GM21367 (cell line): ENCODE measurements at regions not wholly inside any gene's neighbourhood (a gene's known extent, or its start where the extent isn't known, plus 50 kb on each side); places are given as distances from the start of the nearest gene placed in this dataset.
"Not testable (repeated sequence)": the region's sequence is repeated elsewhere in the genome, so short reads cannot be mapped to it uniquely, and the experiment has no call there.

Experiments
- ATAC-seq: cut with Tn5 transposase; IDR thresholded peaks from one replicate; pipeline ENCODE4 v1.9.1; 2021; ENCODE audit not compliant: unreplicated experiment

DNA sequence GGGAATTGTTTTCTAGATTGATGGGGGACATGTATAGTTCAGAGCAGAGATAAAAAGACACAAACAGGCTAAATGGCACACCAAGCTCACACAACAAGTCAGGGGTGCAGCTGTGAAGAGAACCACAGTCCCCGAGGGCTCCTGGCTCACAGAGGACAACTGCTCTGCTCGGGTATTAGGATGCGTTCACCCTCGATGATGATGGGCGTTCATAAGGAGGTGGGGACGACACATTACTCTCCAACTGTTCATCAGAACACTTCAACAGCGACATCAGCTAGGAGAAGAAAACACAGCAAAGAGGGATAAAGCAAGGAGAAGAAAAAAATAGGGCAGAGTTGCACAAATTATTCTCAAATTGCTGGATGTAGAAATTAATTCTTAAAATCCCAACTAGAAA, 174.8 kb upstream of the RREB1 start:
- no peak for ATAC-seq

DNA sequence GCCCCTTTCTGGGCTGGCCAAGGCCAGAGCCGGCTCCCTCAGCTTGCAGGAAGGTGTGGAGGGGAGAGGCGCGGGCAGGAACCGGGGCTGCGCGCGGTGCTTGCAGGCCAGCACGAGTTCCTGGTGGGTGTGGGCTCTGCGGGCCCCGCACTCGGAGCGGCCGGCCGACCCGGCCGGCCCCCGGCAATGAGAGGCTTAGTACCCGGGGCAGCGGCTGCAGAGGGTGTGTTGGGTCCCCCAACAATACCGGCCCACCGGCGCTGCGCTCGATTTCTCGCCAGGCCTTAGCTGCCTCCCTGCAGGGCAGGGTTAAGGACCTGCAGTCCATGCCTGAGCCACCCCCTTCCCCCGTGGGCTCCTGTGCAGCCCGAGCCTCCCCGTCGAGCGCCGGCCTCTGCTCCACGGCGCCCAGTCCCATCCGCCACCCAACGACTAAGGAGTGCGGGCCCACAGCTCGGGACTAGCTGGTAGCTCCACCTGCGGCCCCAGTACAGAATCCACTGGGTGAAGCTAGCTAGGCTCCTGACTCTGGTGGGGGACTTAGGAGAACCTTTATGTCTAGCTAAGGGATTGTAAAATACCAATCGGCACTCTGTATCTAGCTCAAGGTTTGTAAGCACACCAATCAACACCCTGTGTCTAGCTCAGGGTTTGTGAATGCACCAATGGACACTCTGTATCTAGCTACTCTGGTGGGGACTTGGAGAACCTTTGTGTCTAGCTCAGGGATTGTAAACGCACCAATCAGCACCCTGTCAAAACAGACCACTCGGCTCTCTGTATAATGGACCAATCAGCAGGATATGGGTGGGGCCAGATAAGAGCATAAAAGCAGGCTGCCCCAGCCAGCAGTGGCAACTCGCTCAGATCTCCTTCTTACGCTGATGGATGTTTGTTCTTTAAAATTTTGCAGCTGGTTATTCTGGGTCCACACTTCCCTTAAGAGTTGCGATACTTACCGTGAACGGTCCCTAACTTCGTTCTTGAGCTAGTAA, 167.4 kb upstream of the RREB1 start:
- ATAC-seq: no peak

DNA sequence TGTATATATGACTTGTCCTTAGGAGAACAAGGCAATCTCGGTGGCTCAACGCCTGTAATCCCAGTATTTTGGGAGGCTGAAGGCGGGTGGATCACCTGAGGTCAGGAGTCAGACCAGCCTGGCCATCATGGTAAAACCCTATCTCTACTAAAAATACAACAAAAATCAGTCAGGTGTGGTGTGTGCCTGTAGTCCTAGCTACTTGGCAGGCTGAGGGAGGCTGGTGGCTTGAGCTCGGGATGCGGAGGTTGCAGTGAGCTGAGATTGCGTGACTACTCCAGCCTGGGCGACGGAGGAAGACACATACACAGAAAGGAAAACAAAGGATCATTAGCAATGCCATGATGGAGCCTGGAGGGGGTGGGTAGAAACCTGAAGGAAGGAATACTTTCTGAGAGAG, 166.6 kb upstream of the RREB1 start:
- no peak for ATAC-seq

DNA sequence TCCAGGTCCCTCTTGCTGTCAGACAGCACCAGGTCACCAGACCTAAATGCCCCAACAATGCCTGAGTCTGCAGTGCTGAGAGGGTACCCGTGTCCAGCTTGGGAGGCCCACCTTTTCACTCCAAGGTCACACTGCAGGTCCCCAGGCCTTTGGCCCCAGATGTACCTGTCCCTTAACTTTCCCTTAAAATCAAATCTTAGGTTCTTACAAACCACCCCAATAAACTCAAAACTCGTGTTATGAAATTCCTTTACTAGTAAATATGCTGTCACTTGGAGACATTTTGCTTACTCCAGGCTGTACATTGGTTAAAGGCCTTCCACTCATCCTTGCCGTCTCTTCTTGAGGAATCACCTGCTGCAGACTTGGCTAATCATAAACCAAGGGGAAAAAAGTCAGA, 165.7 kb upstream of the RREB1 start:
- no peak for ATAC-seq

DNA sequence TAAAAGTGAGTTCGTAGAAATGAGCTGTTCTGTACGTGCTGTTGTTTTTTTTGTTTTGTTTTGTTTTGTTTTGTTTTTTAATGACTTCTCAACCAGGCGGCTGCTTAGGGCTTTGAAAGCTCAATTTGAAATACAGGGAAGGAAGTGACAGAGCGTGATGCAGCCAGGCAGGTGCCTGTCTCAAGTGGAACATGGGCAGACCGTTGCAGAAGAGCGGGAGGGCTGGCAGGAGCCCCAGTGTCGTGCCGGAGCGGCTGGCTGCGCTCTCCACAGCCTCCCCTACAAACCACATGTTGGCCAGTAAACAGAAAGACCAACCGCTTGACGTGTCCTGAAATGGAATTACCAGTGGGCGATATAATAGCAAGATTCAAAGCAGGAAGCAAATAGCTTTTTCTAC, 164.9 kb upstream of the RREB1 start:
- peak; percentile 75 for ATAC-seq

DNA sequence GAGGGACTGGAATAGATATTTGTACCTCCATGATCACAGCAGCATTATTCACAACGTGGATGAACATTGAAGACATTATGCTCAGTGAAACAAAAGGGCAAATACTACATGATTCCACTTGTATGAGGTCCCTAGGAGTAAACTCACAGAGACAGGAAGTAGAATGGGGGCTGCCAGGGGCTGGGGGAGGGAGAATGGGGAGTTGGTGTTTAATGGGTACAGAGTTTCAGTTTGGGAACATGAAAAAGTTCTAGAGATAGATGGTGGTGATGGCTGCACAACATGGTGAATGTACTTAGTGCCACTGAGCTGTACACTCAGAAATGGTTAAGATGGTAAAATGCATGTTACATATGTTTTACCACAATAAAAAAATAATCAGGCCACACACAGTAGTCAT, 164.3 kb upstream of the RREB1 start:
- ATAC-seq: no peak

DNA sequence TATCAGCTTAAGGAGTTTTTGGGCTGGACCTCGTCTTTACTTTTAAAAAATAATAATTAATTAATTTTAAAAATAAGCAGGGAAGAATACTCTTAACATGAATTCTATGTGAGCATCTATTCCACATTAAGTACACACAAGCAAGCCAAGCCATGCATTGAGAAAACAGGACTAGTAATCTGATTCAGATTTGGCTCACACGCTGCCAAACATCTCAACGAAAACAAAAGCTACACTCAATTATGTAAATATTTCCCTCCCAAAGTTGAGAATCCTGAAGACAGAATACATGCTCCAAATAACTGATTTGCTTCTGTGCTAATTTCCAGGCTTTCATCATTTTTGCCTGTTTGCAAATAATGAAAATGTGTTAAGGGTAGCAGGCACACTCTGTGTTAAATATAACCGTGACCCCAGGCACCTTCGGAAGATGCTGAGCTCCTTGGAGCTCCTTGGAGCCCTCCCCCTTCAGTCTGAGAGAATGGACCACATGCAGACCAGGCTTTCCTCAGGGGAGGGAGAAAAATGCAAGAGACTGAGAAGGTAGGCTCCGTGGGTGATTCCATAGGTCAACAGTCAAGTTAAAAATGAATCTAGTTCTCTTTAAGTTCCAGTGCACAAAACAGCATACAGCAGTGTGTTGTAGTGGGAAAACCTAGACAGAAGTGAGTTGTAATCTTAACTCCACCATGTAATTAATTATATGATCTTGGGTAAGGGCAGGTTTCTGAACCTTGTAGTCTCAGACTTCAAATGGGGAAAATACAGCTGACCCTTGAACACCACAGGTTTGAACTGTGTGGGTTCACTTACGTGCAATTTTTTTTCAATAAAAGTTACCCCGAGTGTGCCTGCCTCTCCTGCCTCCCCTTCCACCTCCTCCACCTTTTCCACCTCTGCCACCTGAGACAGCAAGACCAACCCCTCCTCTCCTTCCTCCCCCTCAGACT, 161.3 kb upstream of the RREB1 start:
- ATAC-seq: no peak

DNA sequence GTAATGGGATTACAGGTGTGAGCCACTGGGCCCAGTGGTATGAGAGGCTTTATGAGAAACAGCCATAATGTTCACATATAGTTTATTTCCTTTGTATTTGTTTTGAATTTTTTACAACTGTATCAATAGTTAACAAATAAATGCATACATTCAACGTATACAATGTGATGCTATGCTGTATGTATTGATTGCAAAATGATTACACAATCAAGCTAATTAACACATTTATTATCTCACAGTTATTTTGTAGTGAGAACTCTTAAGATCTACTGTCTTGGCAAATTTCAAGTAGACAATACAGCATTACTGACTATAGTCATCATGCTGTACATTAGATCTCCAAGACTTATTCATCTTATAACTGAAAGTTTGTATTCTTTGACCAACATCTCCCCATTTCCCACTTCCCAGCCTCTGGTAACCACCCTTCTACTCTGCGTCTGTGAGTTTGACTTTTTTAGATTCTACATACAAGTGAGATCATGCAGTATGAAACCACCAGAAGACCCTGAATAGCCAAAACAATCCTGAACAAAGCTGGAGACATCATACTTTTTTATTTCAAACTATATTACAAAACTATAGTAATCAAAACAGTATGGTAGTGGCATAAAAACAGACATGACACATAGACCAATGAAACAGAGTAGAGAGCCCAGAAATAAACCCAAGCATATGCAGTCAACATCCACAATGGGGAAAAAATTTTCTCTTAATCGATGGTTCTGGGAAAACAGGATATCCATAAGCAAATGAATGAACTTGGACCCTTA, 157.2 kb upstream of the RREB1 start:
- ATAC-seq: no peak

DNA sequence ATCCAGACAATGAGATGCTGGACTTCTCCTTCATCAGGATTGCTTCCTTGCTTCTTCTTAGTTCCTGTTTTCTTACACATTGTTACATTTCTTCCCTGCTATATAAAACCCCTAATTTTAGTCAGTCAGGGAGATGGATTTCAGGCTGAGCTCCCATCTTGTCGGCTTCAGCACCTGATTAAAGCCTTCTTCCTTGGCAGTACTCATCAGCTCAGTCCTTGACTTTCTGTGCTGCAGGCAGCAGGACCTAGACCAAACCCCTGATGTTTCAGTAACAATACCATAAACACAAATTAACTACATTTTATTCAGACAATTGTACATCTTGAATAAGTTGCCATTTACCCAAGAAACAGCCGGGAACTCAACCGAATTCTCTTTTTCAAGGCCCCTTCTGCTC, 156.4 kb upstream of the RREB1 start:
- no peak for ATAC-seq

DNA sequence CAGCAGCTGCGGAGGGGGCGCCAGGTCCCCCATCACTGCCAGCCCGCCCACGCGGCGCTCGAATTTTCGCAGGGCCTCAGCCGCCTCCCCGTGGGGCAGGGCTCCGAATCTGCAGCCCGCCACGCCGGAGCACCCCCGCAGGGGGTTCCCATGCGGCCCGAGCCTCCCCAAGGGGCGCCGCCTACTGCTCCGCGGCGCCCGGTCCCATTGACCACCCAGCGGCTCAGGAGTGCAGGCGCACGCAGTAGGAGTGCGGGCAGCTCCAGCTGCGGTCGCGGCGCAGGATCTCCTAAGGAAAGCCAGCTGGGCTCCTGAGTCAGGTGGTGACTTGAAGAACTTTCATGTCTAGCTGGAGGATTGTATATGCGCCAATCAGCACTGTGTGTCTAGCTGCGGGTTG, 155.3 kb upstream of the RREB1 start:
- ATAC-seq: no peak

DNA sequence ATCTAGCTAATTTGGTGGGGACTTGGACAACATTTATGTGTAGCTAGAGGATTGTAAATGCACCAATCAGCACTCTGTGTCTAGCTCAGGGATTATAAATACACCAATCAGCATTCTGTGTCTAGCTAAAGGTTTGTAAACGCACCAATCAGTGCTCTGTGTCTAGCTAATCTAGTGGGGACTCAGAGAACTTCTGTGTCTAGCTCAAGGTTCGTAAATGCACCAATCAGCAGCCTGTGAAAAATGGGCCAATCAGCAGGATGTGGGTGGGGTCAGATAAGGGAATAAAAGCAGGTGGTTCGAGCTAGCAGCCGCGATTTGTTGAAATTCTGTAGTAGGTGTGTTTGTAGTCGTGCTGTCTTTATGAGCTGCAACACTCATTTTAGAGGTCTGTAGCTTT, 154.8 kb upstream of the RREB1 start:
- not testable (repeated sequence) for ATAC-seq

DNA sequence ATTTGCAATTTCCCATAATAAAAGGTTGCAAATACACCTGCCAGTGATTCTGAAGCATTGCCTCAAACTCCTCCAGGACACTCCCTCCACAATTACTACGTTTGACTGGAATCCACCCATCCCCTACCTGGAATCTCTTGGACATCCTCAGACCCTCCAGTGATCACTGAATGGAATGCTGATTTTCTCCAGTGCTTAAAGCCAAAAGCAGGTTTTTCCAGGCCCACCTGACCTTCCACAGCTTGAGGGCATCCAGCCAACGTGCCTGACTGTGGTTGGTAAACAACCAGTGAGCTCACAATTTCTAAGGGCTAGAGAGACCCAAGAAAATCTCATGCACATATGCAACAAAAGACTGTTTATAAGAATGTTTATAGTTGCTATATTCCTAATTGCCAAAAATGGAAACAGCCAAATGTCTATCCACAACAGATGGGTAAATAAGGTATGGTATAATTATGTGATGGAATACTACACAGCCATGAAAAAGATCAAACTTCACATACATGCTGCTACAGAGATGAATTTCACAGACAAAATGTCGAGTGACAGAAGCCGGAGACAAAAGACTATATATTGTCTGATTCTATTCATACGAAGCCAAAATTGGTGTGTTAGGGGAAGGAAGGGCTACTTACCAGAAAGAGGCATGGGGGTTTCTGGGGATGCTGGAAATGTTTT, 147.1 kb upstream of the RREB1 start:
- ATAC-seq: no peak

DNA sequence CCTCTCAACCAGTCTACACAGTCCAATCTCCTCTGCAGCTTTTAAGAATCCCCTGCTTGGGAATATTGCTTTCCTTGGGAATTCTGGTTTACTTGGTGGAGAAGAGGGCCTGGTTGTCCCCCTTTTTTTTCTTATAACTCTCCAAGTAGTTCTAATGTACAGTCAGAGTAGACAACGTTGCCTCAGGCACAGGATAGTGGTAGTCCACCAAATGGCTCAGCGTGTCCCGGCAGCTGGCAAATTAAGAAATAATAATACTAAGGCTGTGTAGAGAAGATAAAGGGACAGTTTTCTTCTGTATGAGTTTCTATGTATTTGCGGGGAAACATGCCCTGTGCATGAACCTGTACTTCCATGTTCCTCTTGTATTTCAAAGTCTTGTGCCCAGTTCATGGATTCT, 145.7 kb upstream of the RREB1 start:
- ATAC-seq: no peak

DNA sequence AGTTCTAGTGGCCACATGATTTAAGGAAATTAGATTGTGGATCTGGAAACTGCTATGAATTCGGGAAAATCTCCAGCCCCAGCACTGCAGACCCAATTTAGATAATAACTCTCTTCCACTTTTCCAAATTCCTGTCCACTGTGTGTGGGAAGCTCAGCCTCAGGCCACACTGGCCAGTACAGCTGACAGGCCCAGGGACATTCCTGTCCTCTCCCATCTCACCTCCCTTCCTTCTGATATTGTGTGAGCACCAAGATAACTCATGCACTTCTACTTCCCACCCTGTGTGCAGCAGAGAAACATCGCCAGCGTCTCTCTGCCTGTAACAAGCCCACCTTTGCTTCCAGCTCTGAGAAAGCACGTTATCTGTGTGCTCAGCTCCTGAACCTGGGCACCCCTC, 145.1 kb upstream of the RREB1 start:
- ATAC-seq: no peak

DNA sequence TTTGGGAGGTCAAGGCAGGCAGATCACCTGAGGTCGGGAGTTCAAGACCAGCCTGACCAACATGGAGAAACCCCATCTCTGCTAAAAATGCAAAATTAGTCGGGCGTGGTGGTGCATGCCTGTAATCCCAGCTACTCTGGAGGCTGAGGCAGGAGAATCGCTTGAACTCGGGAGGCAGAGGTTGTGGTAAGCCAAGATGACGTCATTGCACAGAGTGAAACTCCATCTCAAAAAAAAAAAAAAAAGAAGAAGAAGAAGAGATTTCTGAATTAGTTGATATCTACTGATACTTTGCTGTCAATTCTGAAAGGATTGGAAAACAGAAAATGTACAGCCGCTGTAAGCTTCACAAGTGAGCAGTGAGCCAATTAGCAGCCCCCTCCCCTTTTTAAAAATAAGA, 144.4 kb upstream of the RREB1 start:
- not testable (repeated sequence) for ATAC-seq

DNA sequence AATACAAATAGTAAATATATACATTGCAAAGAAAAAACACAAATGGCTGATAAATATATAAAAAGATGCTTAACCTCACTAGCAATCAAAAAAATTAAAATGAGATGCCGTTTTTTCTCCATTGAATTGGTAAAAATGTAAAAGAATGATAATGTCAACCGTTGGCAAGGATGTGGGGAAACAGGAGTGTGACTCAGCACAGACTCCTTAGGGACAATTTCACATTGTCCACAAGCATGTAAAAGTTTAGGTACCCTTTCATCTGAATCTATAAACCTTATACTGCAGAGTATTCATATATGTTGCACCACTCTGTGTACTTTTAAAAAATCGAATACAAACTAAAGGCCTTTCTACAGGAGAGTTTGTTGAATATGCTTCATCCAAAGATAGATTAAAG, 143.1 kb upstream of the RREB1 start:
- ATAC-seq: no peak

DNA sequence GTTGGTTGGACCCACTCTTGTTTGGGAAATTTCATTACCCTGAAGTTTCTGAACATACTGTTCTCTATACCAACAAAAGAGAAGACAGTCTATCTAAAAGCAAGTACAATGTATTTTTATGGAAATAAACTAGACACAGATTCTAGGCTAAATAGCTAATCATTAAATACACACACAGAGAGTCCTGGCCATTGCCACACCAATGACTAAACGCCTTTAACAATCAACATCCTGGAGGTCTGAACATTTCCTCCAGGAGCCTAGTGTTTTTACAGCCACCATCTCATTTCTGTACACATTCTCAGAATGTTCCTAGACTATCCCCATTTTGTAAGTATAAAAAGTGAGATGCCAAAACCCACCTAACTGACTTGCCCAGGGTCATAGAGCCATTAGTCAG, 141.6 kb upstream of the RREB1 start:
- ATAC-seq: no peak

DNA sequence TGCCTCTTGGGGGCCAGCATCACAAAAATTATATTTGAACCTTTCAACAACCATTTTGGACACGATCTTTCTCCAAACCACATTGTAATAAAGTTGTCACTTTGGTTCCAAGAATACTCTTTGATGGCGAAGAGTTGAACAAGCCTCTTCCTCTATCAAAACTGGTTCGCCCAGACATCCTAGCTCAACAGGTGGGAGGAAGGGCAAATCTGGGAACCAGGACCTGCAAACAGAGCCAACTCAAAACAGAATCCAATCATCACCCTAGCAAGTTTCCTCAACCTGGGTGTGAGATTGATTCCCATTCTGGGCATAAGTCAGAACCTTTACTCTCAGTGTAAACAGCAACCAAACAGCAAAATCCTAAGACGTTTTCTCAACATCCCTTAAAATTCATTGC, 141.2 kb upstream of the RREB1 start:
- no peak for ATAC-seq

DNA sequence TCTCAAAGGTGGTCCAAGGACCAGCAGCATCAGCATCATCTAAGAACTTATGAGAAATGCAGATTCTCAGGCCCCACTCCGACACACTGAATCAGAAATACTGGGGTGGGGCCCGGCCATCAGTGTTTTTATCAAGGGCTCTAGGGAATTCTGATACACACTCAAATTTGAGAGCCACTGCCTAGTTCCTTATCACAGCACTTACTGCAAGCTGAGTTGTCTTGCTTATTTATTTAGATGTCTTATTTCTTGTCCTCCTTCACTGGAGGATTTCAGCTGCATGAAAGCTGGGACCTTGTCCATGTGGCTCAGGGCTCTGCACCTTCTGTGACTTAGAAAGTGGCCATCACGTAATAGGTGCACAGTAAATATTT, 139.4 kb upstream of the RREB1 start:
- no peak for ATAC-seq

DNA sequence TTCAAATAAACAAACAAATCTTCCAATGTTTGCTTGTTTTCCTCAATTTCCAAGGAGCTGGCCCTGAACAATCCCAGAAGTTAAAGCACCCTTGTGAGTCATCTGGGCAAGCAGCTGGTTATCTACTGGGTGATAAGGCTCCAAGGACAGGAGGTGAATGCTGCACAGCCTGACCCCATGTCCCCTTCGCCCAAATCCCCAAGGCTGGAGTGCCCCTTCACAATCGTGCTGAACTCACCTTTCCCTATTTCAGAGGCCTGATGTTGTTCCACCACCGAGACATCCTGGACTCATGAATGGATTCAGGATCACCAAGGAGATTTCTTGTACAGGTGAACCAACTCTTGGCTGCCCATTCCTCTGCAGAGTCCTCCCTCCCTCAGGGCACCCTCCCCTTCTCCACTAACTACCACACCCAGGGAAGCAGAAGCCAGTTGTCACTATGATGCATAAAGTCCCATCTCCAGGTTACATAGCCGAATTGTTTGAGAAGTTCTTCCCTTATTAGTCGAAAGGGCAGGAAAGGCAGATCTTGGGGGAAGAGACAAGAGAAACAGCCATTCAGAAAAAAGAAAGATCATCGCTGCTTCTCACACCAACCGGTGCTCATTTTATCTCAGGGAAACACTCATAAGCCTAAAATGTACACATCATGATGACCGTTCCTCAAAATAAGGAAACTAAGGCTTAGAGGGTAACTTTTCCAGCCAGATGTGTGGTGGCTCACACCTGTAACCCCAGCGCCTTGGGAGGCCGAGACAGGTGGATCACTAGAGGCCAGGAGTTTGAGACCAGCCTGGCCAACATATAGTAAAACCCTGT, 138.8 kb upstream of the RREB1 start:
- ATAC-seq: no peak
